SK-N-SH treated with all-trans-retinoic acid at 6 μM for 48 hours (cell line): ENCODE measurements at regions not wholly inside any gene's neighbourhood (a gene's known extent, or its start where the extent isn't known, plus 50 kb on each side); places are given as distances from the start of the nearest gene placed in this dataset.
A peak's percentile ranks its signal among the peaks of the same experiment; 100 is the strongest.

Source experiments
- ATAC-seq: fragments of 200-7000 bp; cut with Tn5 transposase; 3 replicates; pipeline ENCODE4 v1.9.1; 2020; ENCODE audit warnings: mild to moderate bottlenecking, moderate library complexity
- ARNTL ChIP-seq: fragments of 450-650 bp; formaldehyde crosslinking; IDR thresholded peaks from 2 replicates; pipeline ENCODE4 v1.5.0; 2020; ENCODE audit warnings: low read depth, mild to moderate bottlenecking, moderate library complexity, borderline replicate concordance
- BACH2 ChIP-seq: fragments of 250-450 bp; sonication (Bioruptor Pico); IDR thresholded peaks from 2 replicates; pipeline ENCODE4 v1.9.0; 2021; ENCODE audit warnings: mild to moderate bottlenecking, borderline replicate concordance
- CSDC2 ChIP-seq: fragments of 250-450 bp; sonication (Bioruptor Pico); IDR thresholded peaks from 2 replicates; pipeline ENCODE4 v1.5.0; 2020; ENCODE audit warnings: mild to moderate bottlenecking, moderate library complexity
- ESRRG ChIP-seq: fragments of 250-450 bp; sonication (Bioruptor Pico); IDR thresholded peaks from 2 replicates; pipeline ENCODE4 v1.6.1; 2021; ENCODE audit warnings: mild to moderate bottlenecking
- GLIS3 ChIP-seq: fragments of 250-450 bp; sonication (Bioruptor Pico); IDR thresholded peaks from 2 replicates; pipeline ENCODE4 v1.5.0; 2020; ENCODE audit warnings: mild to moderate bottlenecking, moderate library complexity
- ISL1 ChIP-seq: fragments of 250-450 bp; sonication (Bioruptor Pico); IDR thresholded peaks from 2 replicates; pipeline ENCODE4 v2.1.2; 2022; ENCODE audit warnings: mild to moderate bottlenecking, moderate library complexity
- OSR1 ChIP-seq: fragments of 250-450 bp; sonication (Bioruptor Pico); IDR thresholded peaks from 2 replicates; pipeline ENCODE4 v1.8.0; 2022; ENCODE audit warnings: moderate library complexity, mild to moderate bottlenecking, inconsistent platforms
- PPARA ChIP-seq: fragments of 250-450 bp; sonication (Bioruptor Pico); IDR thresholded peaks from 2 replicates; pipeline ENCODE4 v1.5.0; 2020; ENCODE audit warnings: mild to moderate bottlenecking, borderline replicate concordance
- RARB ChIP-seq: fragments of 250-450 bp; sonication (Bioruptor Pico); IDR thresholded peaks from 2 replicates; pipeline ENCODE4 v1.8.0; 2021; ENCODE audit warnings: mild to moderate bottlenecking, moderate library complexity
- SNAI2 ChIP-seq: fragments of 250-450 bp; sonication (Bioruptor Pico); IDR thresholded peaks from 2 replicates; pipeline ENCODE4 v1.5.0; 2020; ENCODE audit warnings: mild to moderate bottlenecking, moderate library complexity
- TCF4 ChIP-seq: fragments of 250-450 bp; sonication (Bioruptor Pico); IDR thresholded peaks from 2 replicates; pipeline ENCODE4 v1.8.0; 2021; ENCODE audit warnings: mild to moderate bottlenecking, moderate library complexity, borderline replicate concordance
- TOX ChIP-seq: fragments of 250-450 bp; sonication (Bioruptor Pico); IDR thresholded peaks from 2 replicates; pipeline ENCODE4 v1.8.0; 2021; ENCODE audit warnings: mild to moderate bottlenecking, moderate library complexity, borderline replicate concordance
- ZFP3 ChIP-seq: fragments of 250-450 bp; sonication (Bioruptor Pico); IDR thresholded peaks from 2 replicates; pipeline ENCODE4 v1.5.0; 2020; ENCODE audit warnings: mild to moderate bottlenecking, moderate library complexity
- ZFP30 ChIP-seq: fragments of 450-650 bp; formaldehyde crosslinking; IDR thresholded peaks from 2 replicates; pipeline ENCODE4 v1.5.0; 2022; ENCODE audit warnings: mild to moderate bottlenecking, moderate library complexity
- ZNF565 ChIP-seq: fragments of 450-650 bp; formaldehyde crosslinking; conservative IDR thresholded peaks from 2 replicates; pipeline ENCODE4 v1.5.0; 2020; ENCODE audit warnings: low read depth, mild to moderate bottlenecking, moderate library complexity
- ZNF70 ChIP-seq: fragments of 450-650 bp; formaldehyde crosslinking; IDR thresholded peaks from 2 replicates; pipeline ENCODE4 v1.5.0; 2020; ENCODE audit warnings: mild to moderate bottlenecking, moderate library complexity
- ZNF8 ChIP-seq: fragments of 450-650 bp; formaldehyde crosslinking; IDR thresholded peaks from 2 replicates; pipeline ENCODE4 v1.5.0; 2020; ENCODE audit warnings: mild to moderate bottlenecking, moderate library complexity
- TF ChIP-seq, protein P1 (sequence below): fragments of 250-450 bp; sonication (Bioruptor Pico); IDR thresholded peaks from 2 replicates; pipeline ENCODE4 v1.5.1; 2021; ENCODE audit warnings: mild to moderate bottlenecking, moderate library complexity
- TF ChIP-seq, protein P2 (sequence below): fragments of 250-450 bp; sonication (Bioruptor Pico); IDR thresholded peaks from 2 replicates; pipeline ENCODE4 v1.5.0; 2020; ENCODE audit warnings: mild to moderate bottlenecking, moderate library complexity
- TF ChIP-seq, protein P3 (sequence below): fragments of 250-450 bp; sonication (Bioruptor Pico); IDR thresholded peaks from 2 replicates; pipeline ENCODE4 v1.8.0; 2021; ENCODE audit warnings: low read depth, mild to moderate bottlenecking, moderate library complexity, borderline replicate concordance

DNA sequence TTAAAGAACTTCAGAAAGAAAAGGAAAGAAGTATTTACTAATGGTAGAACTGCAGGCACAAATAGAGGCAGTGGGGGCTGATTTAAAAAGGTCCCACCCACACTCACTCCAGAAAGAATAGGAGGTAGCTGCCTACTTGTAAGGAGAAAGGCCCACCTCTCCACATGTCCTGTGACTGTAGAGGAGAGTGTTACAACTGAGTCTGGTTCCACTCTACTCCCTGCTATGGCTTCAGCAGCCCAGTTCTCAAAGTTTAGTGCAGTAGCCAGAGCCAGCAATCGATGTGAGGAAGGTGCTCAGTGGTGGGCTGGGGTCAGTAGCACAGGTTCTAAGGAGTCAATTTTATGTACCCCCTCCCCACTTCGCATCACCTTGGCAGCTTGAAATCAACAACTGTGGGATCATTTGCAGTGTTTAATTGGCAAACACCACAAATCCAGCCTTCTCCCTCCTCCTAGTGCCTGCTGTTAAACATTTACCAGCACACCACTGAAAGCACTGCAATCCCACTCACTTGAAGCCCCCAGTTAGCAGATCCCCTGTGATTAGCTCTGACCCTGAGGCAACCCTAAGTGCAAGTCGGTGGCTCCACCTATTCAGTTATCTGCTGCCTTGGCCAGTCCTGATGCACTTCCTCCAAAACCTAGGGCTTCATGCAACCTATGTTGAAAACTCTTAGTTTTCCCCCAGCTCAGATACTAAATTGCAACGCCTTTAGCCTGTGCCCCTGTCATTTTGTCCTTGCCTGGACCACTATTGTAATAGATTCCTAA, 146.6 kb downstream of the BBOX1 start:
- no peak for TF ChIP-seq OSR1 (CRISPR knock-in tag)
- no peak for TF ChIP-seq ZNF8 (CRISPR knock-in tag)
- no peak for TF ChIP-seq ZFP30 (CRISPR knock-in tag)
- no peak for TF ChIP-seq ISL1
- no peak for ATAC-seq

DNA sequence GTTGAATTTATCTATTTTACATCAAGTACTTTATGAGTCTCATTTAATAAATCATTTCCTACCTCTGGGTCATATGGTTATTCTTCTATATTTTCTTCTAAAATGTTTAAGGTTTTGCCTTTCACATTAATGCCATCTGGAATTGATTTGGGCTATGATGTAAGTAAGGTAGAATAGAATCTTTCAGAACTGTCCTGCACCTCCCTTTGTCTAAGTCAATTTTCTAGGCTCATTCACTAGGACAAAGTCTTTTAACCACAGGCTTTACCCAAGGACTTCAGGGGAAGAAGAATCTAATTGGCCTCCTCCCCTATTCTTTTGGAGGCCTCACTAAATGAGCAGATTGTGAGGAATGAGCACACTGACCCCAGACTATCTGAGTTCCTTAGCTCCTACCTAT, 146.0 kb downstream of the BBOX1 start:
- TF ChIP-seq ISL1, result no peak
- no peak for TF ChIP-seq ZFP30 (CRISPR knock-in tag)
- no peak for TF ChIP-seq BACH2 (CRISPR knock-in tag)
- no peak for TF ChIP-seq ZNF8 (CRISPR knock-in tag)
- TF ChIP-seq, protein P1, sequence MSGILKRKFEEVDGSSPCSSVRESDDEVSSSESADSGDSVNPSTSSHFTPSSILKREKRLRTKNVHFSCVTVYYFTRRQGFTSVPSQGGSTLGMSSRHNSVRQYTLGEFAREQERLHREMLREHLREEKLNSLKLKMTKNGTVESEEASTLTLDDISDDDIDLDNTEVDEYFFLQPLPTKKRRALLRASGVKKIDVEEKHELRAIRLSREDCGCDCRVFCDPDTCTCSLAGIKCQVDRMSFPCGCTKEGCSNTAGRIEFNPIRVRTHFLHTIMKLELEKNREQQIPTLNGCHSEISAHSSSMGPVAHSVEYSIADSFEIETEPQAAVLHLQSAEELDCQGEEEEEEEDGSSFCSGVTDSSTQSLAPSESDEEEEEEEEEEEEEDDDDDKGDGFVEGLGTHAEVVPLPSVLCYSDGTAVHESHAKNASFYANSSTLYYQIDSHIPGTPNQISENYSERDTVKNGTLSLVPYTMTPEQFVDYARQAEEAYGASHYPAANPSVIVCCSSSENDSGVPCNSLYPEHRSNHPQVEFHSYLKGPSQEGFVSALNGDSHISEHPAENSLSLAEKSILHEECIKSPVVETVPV (CRISPR knock-in tag), result no peak
- no peak for TF ChIP-seq SNAI2
- no peak for TF ChIP-seq OSR1 (CRISPR knock-in tag)
- TF ChIP-seq CSDC2 (CRISPR knock-in tag), result no peak
- TF ChIP-seq, protein P2, sequence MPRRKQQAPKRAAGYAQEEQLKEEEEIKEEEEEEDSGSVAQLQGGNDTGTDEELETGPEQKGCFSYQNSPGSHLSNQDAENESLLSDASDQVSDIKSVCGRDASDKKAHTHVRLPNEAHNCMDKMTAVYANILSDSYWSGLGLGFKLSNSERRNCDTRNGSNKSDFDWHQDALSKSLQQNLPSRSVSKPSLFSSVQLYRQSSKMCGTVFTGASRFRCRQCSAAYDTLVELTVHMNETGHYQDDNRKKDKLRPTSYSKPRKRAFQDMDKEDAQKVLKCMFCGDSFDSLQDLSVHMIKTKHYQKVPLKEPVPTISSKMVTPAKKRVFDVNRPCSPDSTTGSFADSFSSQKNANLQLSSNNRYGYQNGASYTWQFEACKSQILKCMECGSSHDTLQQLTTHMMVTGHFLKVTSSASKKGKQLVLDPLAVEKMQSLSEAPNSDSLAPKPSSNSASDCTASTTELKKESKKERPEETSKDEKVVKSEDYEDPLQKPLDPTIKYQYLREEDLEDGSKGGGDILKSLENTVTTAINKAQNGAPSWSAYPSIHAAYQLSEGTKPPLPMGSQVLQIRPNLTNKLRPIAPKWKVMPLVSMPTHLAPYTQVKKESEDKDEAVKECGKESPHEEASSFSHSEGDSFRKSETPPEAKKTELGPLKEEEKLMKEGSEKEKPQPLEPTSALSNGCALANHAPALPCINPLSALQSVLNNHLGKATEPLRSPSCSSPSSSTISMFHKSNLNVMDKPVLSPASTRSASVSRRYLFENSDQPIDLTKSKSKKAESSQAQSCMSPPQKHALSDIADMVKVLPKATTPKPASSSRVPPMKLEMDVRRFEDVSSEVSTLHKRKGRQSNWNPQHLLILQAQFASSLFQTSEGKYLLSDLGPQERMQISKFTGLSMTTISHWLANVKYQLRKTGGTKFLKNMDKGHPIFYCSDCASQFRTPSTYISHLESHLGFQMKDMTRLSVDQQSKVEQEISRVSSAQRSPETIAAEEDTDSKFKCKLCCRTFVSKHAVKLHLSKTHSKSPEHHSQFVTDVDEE (CRISPR knock-in tag), result no peak
- no peak for TF ChIP-seq TOX (CRISPR knock-in tag)
- TF ChIP-seq ZNF565, result no peak
- TF ChIP-seq RARB (CRISPR knock-in tag), result no peak
- no peak for TF ChIP-seq GLIS3 (CRISPR knock-in tag)
- TF ChIP-seq, protein P3, sequence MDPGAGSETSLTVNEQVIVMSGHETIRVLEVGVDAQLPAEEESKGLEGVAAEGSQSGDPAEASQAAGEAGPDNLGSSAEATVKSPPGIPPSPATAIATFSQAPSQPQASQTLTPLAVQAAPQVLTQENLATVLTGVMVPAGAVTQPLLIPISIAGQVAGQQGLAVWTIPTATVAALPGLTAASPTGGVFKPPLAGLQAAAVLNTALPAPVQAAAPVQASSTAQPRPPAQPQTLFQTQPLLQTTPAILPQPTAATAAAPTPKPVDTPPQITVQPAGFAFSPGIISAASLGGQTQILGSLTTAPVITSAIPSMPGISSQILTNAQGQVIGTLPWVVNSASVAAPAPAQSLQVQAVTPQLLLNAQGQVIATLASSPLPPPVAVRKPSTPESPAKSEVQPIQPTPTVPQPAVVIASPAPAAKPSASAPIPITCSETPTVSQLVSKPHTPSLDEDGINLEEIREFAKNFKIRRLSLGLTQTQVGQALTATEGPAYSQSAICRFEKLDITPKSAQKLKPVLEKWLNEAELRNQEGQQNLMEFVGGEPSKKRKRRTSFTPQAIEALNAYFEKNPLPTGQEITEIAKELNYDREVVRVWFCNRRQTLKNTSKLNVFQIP (CRISPR knock-in tag), result no peak
- TF ChIP-seq ESRRG (CRISPR knock-in tag), result no peak
- TF ChIP-seq ZNF70, result no peak
- TF ChIP-seq TCF4 (CRISPR knock-in tag), result no peak
- no peak for TF ChIP-seq PPARA
- TF ChIP-seq, all 23 proteins: peak for 0

DNA sequence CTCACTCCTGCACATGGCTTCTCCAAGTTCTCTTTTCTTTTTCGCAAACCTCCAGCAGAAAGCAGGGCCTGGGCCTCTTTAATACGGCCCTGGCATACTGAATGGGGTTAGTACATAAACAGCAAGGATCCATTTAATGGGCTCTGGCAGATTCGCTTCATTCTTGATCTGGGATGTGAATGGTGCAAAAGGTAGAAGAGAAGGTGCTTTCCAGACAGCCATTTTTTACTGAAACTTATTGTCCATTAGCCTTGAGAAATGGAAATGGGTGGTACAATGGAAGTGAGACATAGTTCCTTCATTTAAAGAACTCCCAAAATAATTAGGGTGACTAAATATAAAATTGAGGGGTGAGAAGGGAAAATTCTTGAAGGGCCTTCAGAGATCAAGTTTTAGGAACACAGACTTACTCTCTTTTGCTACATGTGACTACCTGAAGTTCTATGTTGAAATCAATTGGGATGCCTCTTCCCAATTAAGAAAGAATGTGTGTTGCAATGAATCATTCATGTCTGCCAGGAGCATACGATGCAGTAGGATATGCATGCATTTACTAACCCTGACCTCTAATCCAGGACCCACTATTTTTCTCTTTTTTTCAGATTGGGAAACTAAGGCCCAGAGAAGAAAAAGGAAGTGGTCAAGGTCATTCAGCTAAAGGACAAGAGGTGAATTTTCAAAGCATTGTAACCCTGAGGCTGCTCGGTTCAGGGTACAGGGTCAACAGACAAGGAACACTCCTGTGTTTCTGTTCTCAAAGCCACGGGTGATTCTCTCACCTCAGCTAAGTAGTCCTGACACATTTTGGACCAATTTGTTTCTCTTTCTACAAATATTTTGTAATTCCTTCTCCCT, 144.1 kb downstream of the BBOX1 start:
- no peak for TF ChIP-seq TOX (CRISPR knock-in tag)
- no peak for TF ChIP-seq ARNTL (CRISPR knock-in tag)
- no peak for TF ChIP-seq ZNF565
- no peak for TF ChIP-seq RARB (CRISPR knock-in tag)
- TF ChIP-seq ZNF8 (CRISPR knock-in tag), result no peak
- no peak for TF ChIP-seq ZFP30 (CRISPR knock-in tag)
- TF ChIP-seq ZFP3 (CRISPR knock-in tag), result no peak
- no peak for TF ChIP-seq TCF4 (CRISPR knock-in tag)
- TF ChIP-seq PPARA, result no peak
- TF ChIP-seq ZNF70, result no peak
- no peak for TF ChIP-seq ISL1
- TF ChIP-seq, protein P1 (CRISPR knock-in tag), result no peak
- no peak for TF ChIP-seq SNAI2
- TF ChIP-seq, protein P3 (CRISPR knock-in tag), result no peak
- no peak for TF ChIP-seq BACH2 (CRISPR knock-in tag)
- TF ChIP-seq, all 23 proteins: peak for 0
- peak; percentile 50 for ATAC-seq

More for the DNA sequence above, 146.0 kb downstream of the BBOX1 start:
- peak; percentile 42; the same call in 2 of the 3 replicates for ATAC-seq
